Adrenal gland (tissue), 9 donors: ENCODE measurements at regions not wholly inside any gene's neighbourhood (a gene's known extent, or its start where the extent isn't known, plus 50 kb on each side); places are given as distances from the start of the nearest gene placed in this dataset.
A peak's percentile ranks its signal among the peaks of the same experiment; 100 is the strongest.

Experiments
- DNase-seq, 7 donors: peaks; one replicate each; pipeline ENCODE4 v3.0.0-alpha.2; 2019 to 2020
- H3K27ac ChIP-seq, 5 donors: fragments of 200-600 bp; sonication (generic) in 4 of 5; 1 replicate in 3 of 5; 2 replicates in 2 of 5; pipeline versions ENCODE4 v1.5.1 to v1.8.0; 2016 to 2020; ENCODE audit warnings: mild to moderate bottlenecking in 1 of 5
- H3K27me3 ChIP-seq: fragments of 200-600 bp; 2 replicates; pipeline ENCODE4 v1.8.0; 2021
- H3K36me3 ChIP-seq, 2 donors: fragments of 200-600 bp; replicated peaks in 1 of 2; 1 replicate in 1 of 2; 2 replicates in 1 of 2; pipeline versions ENCODE4 v1.5.1 to v1.8.0; 2018 to 2022
- H3K4me1 ChIP-seq, 2 donors: fragments of 200-600 bp; replicated peaks in 1 of 2; 1 replicate in 1 of 2; 2 replicates in 1 of 2; pipeline versions ENCODE4 v1.5.1 to v1.8.0; 2018 to 2021
- H3K4me3 ChIP-seq, 4 donors: fragments of 200-600 bp; sonication (generic) in 3 of 4; one replicate each; pipeline ENCODE4 v1.5.1; 2016 to 2018
- H3K9me3 ChIP-seq, 3 donors: fragments of 200-600 bp; sonication (generic) in 1 of 3; replicated peaks in 1 of 3; 1 replicate in 2 of 3; 2 replicates in 1 of 3; pipeline versions ENCODE4 v1.5.1 to v1.8.0; 2016 to 2021
- CTCF ChIP-seq, 6 experiments: fragments of 450-650 bp in 4 of 6; fragments of 200-600 bp in 2 of 6; sonication (generic) in 1 of 6; IDR thresholded peaks; 1 replicate in 5 of 6; 2 replicates in 1 of 6; pipeline versions ENCODE4 v1.5.1 to v1.8.0; 2016 to 2021; ENCODE audit warnings: antibody characterized with exemption in 6 of 6, mild to moderate bottlenecking in 2 of 6, moderate library complexity in 1 of 6
- POLR2A ChIP-seq, 2 donors: fragments of 450-650 bp; IDR thresholded peaks; one replicate each; pipeline ENCODE4 v1.6.1; 2017; ENCODE audit warnings: antibody characterized with exemption in 2 of 2, mild to moderate bottlenecking in 2 of 2, moderate library complexity in 1 of 2
- WGBS, 4 donors: extraction: QIAGEN DNeasy Blood & Tissue Kit in 2 of 4; methylation state at CpG; one replicate each; pipeline versions ENCODE4 v1.1.5 to v1.1.7; 2013 to 2017; 5-methylcytosine and 5-hydroxymethylcytosine counted together
- intact Hi-C, 2 donors: fragments of 100-400 bp; cut with DNase I; formaldehyde crosslinking; loops; one replicate each; pipeline versions ENCODE4 v1.14.1 to v1.15.0; 2022 to 2023
- donor health status: healthy with polysubstance abuse.
- donor health status: Bipolar disorder and iron deficiency.
- donor health status: DM: yes; HTN: yes; CAD: no.
- donor health status: DM: no; HTN: no; CAD: no.
- donor health status: DM: no; HTN: no; CAD: no.

GRCh38 chr9:110123341-110124095 lies 84.4 kb downstream of the C9orf152 start:
- H3K4me3 ChIP-seq: no peak overlapping the region
- H3K36me3 ChIP-seq: no peaks in the 10 kb centered on the region
- TF ChIP-seq CTCF (IDR thresholded peaks at IDR 0.05) (no peak), POLR2A (IDR thresholded peaks at IDR 0.05) (no peak)
- H3K27ac ChIP-seq: no peak overlapping the region
- no peaks in the 10 kb centered on the region for H3K27me3 ChIP-seq
- no peaks in the 10 kb centered on the region for H3K9me3 ChIP-seq
- no peak for DNase-seq
- intact Hi-C loops: no loop called here
- peaks cover 10 to 33% of the 10 kb centered on the region in 2 donors for H3K4me1 ChIP-seq
- whole genome bisulfite sequencing, 4 donors: 87 to 93% (median 90%) methylated on average over 4 to 5 of the region's 5 CpGs

- Histone ChIP-seq H3K27me3 (no peaks in the 10 kb centered on the region), H3K36me3 (no peaks in the 10 kb centered on the region), H3K27ac (peak overlapping the region in 2 of 5 donors; percentile 83 to 87), H3K9me3 (no peaks in the 10 kb centered on the region), H3K4me1 (peaks cover 10 to 38% of the 10 kb centered on the region in 2 donors), H3K4me3 (no peak overlapping the region)
- intact Hi-C loops: no loop called here
- DNase-seq: no peak
- WGBS, 4 donors: 85 to 90% (median 89%) methylated on average over 4 of the region's 4 CpGs
- TF ChIP-seq CTCF (IDR thresholded peaks at IDR 0.05) (no peak), POLR2A (IDR thresholded peaks at IDR 0.05) (no peak)
Measured at GRCh38 chr9:110124439-110124838, 83.5 kb downstream of the C9orf152 start.

DNA sequence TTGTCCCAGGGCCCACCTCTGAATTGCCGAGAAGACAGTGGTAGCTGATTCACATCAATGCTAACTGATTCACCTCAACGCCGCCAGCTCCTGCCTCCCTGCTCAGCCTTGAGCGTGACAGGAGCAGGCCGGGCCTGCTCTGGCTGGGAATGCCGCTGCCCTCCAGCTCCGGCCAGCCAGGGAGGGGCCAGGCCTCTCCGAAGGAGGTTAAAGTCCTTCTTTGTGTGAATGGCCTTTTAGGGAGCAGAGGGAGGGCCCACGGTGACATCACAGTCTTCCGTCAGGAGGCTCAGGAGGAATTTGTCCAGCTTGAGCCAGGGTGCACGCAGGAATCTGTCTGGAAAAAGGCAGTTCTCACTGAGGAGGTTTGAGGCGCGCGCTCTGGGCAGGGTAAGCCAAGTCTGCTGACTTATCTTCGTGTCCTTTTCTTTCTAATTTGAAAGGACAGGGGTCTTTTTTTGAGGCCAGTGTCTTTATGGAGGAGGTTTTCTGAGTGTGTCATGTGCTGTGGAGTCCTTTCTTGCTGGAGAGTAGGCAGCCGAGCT lies 82.7 kb downstream of the C9orf152 start:
- Histone ChIP-seq H3K4me3 (no peak overlapping the region), H3K27me3 (no peaks in the 10 kb centered on the region), H3K4me1 (peaks cover 10 to 38% of the 10 kb centered on the region in 2 donors), H3K36me3 (no peaks in the 10 kb centered on the region), H3K27ac (peak overlapping the region in 4 of 5 donors; percentile 30 to 87 (median 80)), H3K9me3 (no peaks in the 10 kb centered on the region)
- TF ChIP-seq CTCF (IDR thresholded peaks at IDR 0.05) (no peak), POLR2A (IDR thresholded peaks at IDR 0.05) (peak in 1 of 2 donors; percentile 32)
- intact Hi-C loops: no loop called here
- 22 to 58% (median 27%) methylated on average over 9 to 16 of the region's 16 CpGs for WGBS, 4 donors
- peak; percentile 79 to 89 (median 88) for DNase-seq

DNA sequence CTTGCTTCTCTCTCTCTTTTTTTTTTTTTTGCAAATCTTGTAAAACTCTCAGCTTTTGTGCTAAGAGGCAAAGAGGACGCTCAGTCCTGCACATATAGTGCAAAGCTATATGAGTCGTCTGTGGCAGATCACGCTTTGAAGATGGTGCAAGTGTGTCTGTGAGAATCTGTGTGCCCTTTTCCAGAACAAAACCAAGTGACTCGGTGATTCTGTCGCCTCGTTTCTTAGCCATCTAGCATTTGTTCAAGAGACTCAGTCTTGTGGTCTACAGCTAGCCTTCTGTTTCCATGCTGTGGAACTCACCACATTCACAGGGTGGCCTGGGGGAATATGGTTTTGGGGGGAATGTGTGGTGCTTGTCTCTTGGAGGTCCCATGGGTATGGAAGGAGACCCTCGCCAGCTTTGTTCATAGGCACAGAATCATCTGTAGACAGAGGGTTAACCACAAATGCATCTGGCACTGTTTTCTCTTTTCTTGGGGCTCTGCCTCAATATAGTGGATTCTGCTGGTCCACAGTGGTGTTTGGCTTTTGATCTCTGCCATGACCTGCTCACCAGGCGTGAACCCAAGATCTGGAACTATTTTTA lies 82.1 kb downstream of the C9orf152 start:
- 69 to 80% (median 78%) methylated on average over 8 of the region's 8 CpGs for WGBS, 4 donors
- Histone ChIP-seq H3K27me3 (no peaks in the 10 kb centered on the region), H3K36me3 (no peaks in the 10 kb centered on the region), H3K9me3 (no peaks in the 10 kb centered on the region), H3K4me3 (peak overlapping the region in 1 of 4 donors; percentile 5), H3K4me1 (peaks cover 10 to 38% of the 10 kb centered on the region in 2 donors), H3K27ac (peak overlapping the region; percentile 4 to 87 (median 77))
- TF ChIP-seq CTCF (IDR thresholded peaks at IDR 0.05) (no peak), POLR2A (IDR thresholded peaks at IDR 0.05) (no peak)
- intact Hi-C loops: no loop called here
- DNase-seq: no peak
